NCI-H510A treated with DMSO at 0.1 percent for 48 hours (cell line): ENCODE measurements at regions not wholly inside any gene's neighbourhood (a gene's known extent, or its start where the extent isn't known, plus 50 kb on each side); places are given as distances from the start of the nearest gene placed in this dataset.
"Not testable (repeated sequence)": the region's sequence is repeated elsewhere in the genome, so short reads cannot be mapped to it uniquely, and the experiment has no call there.

Experiments
- DNase-seq: peaks from one replicate; lab custom pipeline; 2025; lab: John Stamatoyannopoulos, UW

GRCh38 chr12:124381456-124382296 is 86.8 kb downstream of the RFLNA start:
- DNase-seq, result no peak

GRCh38 chr12:124380796-124381455 is 86.0 kb downstream of the RFLNA start:
- no peak for DNase-seq

DNA sequence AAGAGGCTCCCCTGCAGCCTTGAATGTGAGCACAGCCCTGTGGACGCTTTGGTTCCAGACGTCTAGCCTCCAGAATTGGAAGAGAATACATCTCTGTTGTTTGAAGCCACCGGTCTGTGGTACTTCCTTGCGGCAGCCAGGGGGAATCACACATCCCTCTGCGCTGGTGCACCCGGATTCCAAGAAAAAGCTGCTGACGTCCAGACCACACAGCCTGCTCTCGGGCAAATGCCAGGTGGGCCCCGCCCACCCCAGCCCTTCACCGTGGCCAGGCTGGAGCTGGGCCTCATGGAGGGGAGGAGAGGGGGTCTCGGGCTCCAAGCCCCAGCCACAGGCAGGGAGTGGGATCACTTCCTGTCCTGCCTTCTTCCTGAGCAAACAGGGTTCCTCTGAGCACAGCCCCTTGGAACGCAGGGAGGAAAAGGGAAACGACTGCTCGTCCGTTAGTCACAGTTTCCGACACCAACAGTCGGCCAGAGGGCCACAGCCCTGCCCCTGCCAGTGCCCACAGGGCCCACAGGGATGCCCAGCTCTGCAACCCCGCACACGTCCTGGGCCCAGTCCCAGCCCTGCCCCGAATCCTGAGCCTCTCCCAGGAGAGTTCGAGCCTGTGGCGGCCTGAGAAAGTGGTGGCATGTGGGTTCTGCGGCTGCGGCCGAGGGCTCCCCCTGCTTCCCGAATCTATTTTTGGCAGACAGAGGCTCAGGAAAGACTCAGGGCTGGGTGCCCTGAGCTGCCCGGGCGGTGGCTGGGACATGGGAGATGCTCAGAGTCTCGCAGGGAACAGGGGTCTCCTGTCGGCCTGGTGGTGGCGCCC is 85.3 kb downstream of the RFLNA start:
- no peak for DNase-seq

- no peak for DNase-seq
Observed at GRCh38 chr12:124379379-124379937, 84.6 kb downstream of the RFLNA start.

DNA sequence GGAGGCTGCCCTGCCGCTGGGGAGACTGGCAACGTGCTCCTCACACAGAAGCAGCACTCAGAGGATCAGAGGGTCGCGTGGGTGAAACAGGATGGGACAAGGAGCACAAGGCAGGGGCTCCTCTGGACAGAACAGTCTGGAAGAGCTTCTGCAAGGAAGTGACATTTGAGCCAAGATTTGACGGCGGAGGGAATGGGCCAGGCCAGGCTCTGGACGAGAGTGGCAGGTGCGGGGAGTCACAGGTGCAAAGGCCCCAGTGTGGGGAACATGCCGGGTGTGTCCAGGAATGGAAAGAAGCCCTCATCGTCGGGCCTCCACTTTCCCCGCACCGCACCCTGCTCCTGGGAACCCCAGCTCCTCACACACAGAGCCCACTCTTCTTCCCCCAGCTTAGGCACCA is 84.0 kb downstream of the RFLNA start:
- DNase-seq, result no peak

DNA sequence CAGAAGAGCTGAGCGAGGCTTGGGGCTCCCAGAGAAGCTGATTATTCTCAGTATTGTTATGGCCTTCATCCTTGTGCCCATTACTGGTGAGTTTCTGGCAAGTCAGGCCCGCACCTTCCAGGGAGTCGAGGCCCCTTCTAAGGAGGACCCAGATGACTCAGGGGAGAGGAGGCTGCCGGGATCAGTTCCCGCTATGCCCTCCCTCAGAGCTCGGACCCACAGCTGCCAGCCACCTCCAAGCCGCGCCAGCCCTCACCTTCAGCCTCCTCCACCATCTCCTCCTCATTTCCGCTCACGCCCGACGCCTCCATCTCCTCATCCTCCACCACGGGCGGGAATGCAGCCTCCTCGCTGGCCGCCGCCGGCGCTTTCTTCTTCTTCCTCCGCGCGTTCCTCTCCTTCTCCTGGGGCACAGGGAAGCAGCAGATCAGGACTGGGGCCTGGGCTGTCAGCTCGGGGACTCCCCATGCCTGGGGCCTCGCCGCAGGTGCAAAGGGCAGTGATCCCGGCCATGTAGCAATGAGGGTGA is 83.2 kb downstream of the RFLNA start:
- no peak for DNase-seq

DNA sequence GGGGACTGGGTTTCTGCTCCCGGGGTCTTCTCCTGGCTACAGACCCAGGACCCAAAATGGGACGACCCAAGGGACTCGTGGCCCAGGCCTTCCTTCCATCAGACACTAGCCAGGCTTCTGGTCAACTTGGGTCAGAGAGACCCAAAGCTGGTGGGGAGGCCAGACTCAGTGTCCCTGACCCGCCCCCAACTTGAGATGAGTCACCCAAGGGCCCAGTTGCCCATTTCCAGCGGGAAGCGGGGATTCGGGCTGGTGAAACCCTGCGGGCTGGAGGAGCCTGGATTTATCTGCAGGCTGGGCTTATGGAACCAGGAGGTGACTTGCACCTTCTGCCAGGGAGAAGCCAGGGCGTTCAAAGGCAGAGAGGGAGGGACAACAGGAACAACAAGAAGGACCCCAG is 81.5 kb downstream of the RFLNA start:
- no peak for DNase-seq

GRCh38 chr12:124375789-124376175 is 80.9 kb downstream of the RFLNA start:
- DNase-seq, result no peak

DNA sequence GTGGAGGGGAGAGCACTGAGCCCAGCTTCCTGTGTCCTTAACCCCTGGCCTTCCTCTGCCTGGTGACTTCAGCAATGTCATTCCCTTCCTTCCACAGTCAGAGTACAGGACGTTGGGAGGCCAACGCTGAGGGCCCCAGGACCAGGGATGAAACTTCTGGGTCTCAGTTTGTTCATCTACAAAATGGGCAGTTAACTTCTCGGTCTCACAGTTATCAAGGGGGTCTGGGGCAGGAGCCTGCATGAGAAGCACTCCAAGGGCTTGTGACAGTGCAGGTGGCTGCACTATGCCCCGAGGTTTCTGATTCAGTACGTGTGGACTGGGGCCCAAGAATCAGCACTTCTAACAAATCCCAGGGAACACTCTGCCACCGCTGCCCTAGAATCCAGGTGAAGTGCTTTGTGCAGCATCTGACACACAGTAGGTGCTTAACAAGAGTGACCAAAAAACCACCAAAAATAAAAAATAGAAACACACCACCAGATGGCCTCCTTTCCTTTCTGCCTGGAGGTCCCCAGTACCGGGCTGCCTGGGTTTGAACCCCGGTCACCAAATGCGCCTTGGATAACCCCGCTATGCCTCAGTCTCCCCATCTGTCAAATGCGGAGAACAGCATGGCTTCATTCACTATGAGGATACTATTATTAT is 80.4 kb downstream of the RFLNA start:
- DNase-seq, result no peak

DNA sequence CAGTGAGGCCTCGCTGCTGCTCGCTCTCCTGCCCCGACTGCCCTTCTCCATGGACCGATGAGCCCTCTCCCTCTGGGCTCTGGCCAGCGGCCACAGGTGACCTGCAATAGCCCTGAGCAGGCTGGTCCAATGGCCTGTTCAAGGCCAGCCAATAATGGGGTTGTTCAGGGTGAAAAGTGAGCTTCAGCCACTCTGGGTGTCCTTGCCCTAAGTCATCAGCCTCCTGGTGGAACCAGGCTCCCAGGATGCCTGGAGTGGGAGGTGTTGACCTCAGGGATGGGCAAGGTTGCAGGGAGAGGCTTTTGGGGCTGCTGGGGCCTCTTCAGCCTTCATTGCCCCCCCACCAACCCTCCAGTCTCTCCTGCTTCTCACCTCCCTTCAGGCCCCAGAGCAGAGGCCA is 79.7 kb downstream of the RFLNA start:
- DNase-seq, result no peak

GRCh38 chr12:124374147-124374546 is 79.3 kb downstream of the RFLNA start:
- DNase-seq, result no peak

DNA sequence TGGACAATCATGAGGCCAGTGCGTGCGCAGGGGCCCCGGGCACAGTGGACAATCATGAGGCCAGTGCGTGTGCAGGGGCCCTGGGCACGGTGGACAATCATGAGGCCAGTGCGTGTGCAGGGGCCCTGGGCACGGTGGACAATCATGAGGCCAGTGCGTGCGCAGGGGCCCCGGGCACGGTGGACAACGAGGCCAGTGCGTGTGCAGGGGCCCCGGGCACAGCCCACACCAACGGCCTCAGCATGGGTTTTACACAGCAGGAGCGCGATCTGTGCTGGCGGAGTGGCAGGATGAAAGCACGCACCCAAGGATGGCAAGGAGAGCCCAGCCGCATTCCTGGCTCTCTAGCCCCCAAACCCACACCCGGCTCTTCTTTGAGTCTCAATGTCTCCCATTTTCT is 78.8 kb downstream of the RFLNA start:
- DNase-seq, result not testable (repeated sequence)

GRCh38 chr12:124372831-124373230 is 77.9 kb downstream of the RFLNA start:
- DNase-seq, result no peak

DNA sequence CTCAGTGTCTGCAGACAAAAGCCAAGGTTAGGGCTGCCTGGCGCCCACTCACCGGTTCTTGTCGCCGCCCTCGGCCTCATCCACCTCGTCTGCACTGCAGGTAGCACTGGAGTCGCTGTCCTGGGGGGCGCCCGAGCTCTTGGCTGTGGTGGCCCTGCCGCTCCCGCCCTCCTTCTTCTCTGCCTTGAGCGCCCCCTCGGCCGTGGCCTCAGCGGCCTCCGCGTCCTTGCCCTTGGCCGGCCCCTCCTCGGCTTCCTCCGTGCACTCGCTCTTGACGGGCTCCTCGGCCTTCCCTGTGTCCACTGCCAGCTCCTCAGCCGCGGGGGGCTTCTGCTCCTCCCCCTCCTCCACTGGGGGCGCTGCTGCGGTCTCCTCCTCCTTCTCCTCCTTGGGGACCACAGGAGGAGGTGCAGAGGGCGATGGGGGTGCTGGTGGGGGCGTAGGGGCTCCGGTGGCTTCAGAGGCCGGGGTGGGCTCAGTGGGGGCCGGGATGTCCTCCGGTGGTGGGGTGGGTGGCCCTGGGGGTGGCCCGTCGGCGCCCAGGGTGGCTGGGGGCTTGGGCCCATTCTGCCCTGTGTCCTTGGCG is 77.2 kb downstream of the RFLNA start:
- no peak for DNase-seq

GRCh38 chr12:124371366-124371765 is 76.5 kb downstream of the RFLNA start:
- DNase-seq, result no peak

DNA sequence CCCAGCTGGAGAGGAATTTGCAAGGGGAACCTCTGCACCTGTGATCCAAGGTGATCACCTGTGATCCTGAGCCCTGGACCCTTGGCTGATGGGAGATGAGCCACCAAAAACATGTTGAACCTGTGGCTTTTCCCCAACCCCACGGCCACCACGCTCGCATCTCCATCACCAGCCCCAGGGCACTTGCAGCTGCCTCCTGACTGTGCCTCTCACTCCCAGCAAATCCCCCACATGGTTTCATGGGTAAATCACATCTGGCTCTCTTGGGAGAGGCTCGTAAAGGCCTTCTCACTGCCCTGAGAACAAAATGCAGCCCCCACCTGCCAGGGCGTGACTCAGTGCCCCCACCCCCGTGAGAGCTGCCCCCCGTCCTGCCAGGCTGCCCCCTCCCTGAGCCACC is 76.0 kb downstream of the RFLNA start:
- no peak for DNase-seq

DNA sequence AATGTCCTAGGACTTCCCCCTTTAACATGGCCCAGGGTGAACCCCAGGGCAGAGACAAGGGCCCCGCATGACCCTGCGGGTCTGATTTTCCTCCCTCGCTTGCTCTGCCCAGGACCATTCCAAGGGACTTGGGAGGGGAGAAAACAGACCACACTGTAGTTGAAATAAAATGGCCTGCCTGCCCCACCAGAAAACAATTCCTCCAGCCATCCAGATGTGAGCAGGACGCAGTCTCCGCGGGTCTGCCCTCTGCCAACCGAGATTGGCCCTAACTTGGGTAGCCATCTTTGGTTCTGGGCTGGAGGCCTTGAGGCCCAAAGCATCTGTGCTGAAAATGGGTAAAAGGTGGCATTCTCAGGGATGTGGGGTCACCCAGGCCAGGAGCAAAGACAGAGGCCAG is 75.5 kb downstream of the RFLNA start:
- DNase-seq, result no peak

GRCh38 chr12:124369827-124370378 is 75.0 kb downstream of the RFLNA start:
- no peak for DNase-seq

- no peak for DNase-seq
Observed at GRCh38 chr12:124369055-124369826, 74.3 kb downstream of the RFLNA start.

GRCh38 chr12:124368421-124369032 is 73.6 kb downstream of the RFLNA start:
- no peak for DNase-seq
